ENCODE measurements at regions not wholly inside any gene's neighbourhood (a gene's known extent, or its start where the extent isn't known, plus 50 kb on each side); places are given as distances from the start of the nearest gene placed in this dataset.

DNA sequence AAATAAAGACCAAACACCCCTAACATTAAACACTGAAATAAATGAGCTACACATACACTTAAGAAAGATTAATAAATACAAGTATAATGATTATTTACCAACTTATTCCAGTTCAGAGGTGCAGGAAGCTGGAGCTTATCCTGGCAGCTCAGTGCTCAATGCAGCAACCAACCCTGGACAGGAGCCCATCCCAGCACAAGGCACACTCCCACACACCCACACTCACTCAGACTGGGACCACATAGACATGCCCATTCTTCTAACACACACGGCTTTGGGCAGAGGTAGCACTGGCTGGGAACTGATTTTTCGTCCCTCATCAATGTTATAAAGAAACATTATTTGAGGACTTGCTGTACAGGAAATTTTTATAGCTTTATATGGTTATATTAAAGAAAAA, 797.4 kb downstream of the RPS29 start:
- Histone ChIP-seq H3K4me1 (ENCODE audit: control insufficient read depth in 4 of 4, insufficient read depth in 4 of 4, low read length in 3 of 4) (no peaks in the 10 kb centered on the region), H3K4me3 (ENCODE audit: low read depth in 1 of 3, low read length in 3 of 3) (no peak overlapping the region), H3K9me3 (ENCODE audit: control insufficient read depth in 4 of 4, low read length in 3 of 4) (no peaks in the 10 kb centered on the region), H3K27ac (ENCODE audit: low read depth in 1 of 2, low read length in 2 of 2) (no peak overlapping the region), H3K27me3 (ENCODE audit: control insufficient read depth in 4 of 4, insufficient read depth in 4 of 4, low read length in 3 of 4) (no peaks in the 10 kb centered on the region), H3K36me3 (ENCODE audit: control insufficient read depth in 4 of 4, insufficient read depth in 3 of 4, low read depth in 1 of 4, low read length in 3 of 4) (no peaks in the 10 kb centered on the region), H3K9ac (ENCODE audit: low read depth in 1 of 2, low read length in 2 of 2) (no peak overlapping the region)
- DNase-seq (ENCODE audit: low spot score): no peak
- WGBS: 60% methylated on average over 2 of the region's 2 CpGs
- TF ChIP-seq, protein P1, sequence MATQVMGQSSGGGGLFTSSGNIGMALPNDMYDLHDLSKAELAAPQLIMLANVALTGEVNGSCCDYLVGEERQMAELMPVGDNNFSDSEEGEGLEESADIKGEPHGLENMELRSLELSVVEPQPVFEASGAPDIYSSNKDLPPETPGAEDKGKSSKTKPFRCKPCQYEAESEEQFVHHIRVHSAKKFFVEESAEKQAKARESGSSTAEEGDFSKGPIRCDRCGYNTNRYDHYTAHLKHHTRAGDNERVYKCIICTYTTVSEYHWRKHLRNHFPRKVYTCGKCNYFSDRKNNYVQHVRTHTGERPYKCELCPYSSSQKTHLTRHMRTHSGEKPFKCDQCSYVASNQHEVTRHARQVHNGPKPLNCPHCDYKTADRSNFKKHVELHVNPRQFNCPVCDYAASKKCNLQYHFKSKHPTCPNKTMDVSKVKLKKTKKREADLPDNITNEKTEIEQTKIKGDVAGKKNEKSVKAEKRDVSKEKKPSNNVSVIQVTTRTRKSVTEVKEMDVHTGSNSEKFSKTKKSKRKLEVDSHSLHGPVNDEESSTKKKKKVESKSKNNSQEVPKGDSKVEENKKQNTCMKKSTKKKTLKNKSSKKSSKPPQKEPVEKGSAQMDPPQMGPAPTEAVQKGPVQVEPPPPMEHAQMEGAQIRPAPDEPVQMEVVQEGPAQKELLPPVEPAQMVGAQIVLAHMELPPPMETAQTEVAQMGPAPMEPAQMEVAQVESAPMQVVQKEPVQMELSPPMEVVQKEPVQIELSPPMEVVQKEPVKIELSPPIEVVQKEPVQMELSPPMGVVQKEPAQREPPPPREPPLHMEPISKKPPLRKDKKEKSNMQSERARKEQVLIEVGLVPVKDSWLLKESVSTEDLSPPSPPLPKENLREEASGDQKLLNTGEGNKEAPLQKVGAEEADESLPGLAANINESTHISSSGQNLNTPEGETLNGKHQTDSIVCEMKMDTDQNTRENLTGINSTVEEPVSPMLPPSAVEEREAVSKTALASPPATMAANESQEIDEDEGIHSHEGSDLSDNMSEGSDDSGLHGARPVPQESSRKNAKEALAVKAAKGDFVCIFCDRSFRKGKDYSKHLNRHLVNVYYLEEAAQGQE (IDR thresholded peaks at IDR 0.05): no peak
- no peak for TF ChIP-seq HNF4G (IDR thresholded peaks at IDR 0.05)
- TF ChIP-seq JUND (IDR thresholded peaks at IDR 0.05): no peak
- no peak for TF ChIP-seq TAF1 (conservative IDR thresholded peaks at IDR 0.05)
- no peak for TF ChIP-seq EGR1 (IDR thresholded peaks at IDR 0.05; ENCODE audit: low read depth in 2 of 2)
- no peak for TF ChIP-seq FOXA1 (IDR thresholded peaks at IDR 0.05)
- TF ChIP-seq RXRA (IDR thresholded peaks at IDR 0.05): no peak
- no peak for TF ChIP-seq NR2F2 (IDR thresholded peaks at IDR 0.05)
- TF ChIP-seq, protein P2, sequence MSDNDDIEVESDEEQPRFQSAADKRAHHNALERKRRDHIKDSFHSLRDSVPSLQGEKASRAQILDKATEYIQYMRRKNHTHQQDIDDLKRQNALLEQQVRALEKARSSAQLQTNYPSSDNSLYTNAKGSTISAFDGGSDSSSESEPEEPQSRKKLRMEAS (IDR thresholded peaks at IDR 0.05): no peak
- TF ChIP-seq YY1 (IDR thresholded peaks at IDR 0.05): no peak

DNA sequence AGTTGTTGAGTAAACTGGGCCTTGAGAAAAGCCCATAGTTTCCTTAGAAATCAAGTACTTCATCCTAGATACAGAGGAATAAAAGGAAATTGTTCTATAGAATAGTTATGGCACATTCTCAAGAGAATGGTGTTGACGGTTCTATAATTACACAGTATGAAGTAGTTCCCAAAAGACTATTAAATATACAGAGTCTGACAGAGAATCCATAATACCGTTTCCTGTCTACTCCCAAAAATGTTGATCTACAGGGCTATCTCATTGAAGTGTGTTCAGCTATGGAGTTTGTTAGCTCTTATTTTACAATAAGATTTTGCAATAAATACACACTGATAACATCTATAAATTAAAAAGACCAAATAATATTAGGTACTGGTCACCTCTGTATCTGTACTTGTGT, 799.7 kb downstream of the RPS29 start:
- H3K4me1 ChIP-seq (ENCODE audit: control insufficient read depth in 4 of 4, insufficient read depth in 4 of 4, low read length in 3 of 4): no peaks in the 10 kb centered on the region
- TF ChIP-seq NR2F2 (IDR thresholded peaks at IDR 0.05): no peak
- no peak for TF ChIP-seq JUND (IDR thresholded peaks at IDR 0.05)
- TF ChIP-seq RXRA (IDR thresholded peaks at IDR 0.05): no peak
- no peak for TF ChIP-seq EGR1 (IDR thresholded peaks at IDR 0.05; ENCODE audit: low read depth in 2 of 2)
- TF ChIP-seq, protein P3, sequence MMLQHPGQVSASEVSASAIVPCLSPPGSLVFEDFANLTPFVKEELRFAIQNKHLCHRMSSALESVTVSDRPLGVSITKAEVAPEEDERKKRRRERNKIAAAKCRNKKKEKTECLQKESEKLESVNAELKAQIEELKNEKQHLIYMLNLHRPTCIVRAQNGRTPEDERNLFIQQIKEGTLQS (IDR thresholded peaks at IDR 0.05): no peak

DNA sequence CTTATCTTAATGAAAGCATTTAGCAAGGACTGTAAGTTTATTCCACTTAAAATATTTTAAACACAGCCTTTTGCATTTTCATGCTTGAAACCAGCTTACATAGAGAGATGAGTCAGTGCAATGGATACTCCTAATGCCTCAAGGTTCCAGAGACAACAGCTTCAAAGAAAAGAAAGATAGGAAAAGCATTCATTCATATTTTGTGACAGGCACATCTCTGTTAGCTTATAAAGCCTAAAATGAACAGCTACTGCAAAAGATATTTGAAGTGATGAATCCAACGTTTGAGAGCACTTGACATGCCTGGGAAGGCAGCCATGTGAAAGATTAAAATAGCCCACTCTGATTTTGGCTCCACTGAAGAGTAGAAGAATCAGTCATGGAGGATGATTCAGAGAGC, 814.5 kb downstream of the RPS29 start:
- Histone ChIP-seq H3K9me3 (ENCODE audit: control insufficient read depth in 4 of 4, low read length in 3 of 4) (no peaks in the 10 kb centered on the region), H3K27me3 (ENCODE audit: control insufficient read depth in 4 of 4, insufficient read depth in 4 of 4, low read length in 3 of 4) (no peaks in the 10 kb centered on the region), H3K4me1 (ENCODE audit: control insufficient read depth in 4 of 4, insufficient read depth in 4 of 4, low read length in 3 of 4) (no peaks in the 10 kb centered on the region), H3K4me3 (ENCODE audit: low read depth in 1 of 3, low read length in 3 of 3) (no peak overlapping the region), H3K27ac (ENCODE audit: low read depth in 1 of 2, low read length in 2 of 2) (no peak overlapping the region), H3K9ac (ENCODE audit: low read depth in 1 of 2, low read length in 2 of 2) (no peak overlapping the region), H3K36me3 (ENCODE audit: control insufficient read depth in 4 of 4, insufficient read depth in 3 of 4, low read depth in 1 of 4, low read length in 3 of 4) (no peaks in the 10 kb centered on the region)
- no peak for TF ChIP-seq HNF4G (IDR thresholded peaks at IDR 0.05)
- no peak for TF ChIP-seq YY1 (IDR thresholded peaks at IDR 0.05)
- TF ChIP-seq FOXA2 (IDR thresholded peaks at IDR 0.05): no peak
- TF ChIP-seq, protein P3 (IDR thresholded peaks at IDR 0.05): no peak
- TF ChIP-seq, protein P2 (IDR thresholded peaks at IDR 0.05): no peak
- WGBS: 50% methylated on average over 1 of the region's 1 CpG
- no peak for DNase-seq (ENCODE audit: low spot score)

More for the DNA sequence above, 799.7 kb downstream of the RPS29 start:
- Histone ChIP-seq H3K9me3 (ENCODE audit: control insufficient read depth in 4 of 4, low read length in 3 of 4) (no peaks in the 10 kb centered on the region), H3K27ac (ENCODE audit: low read depth in 1 of 2, low read length in 2 of 2) (no peak overlapping the region), H3K9ac (ENCODE audit: low read depth in 1 of 2, low read length in 2 of 2) (no peak overlapping the region), H3K27me3 (ENCODE audit: control insufficient read depth in 4 of 4, insufficient read depth in 4 of 4, low read length in 3 of 4) (no peaks in the 10 kb centered on the region), H3K36me3 (ENCODE audit: control insufficient read depth in 4 of 4, insufficient read depth in 3 of 4, low read depth in 1 of 4, low read length in 3 of 4) (no peaks in the 10 kb centered on the region), H3K4me3 (ENCODE audit: low read depth in 1 of 3, low read length in 3 of 3) (no peak overlapping the region)
- 81% methylated on average over 2 of the region's 2 CpGs for WGBS
- DNase-seq (ENCODE audit: low spot score): no peak
